SH-SY5Y (cell line): ENCODE measurements at regions not wholly inside any gene's neighbourhood (a gene's known extent, or its start where the extent isn't known, plus 50 kb on each side); places are given as distances from the start of the nearest gene placed in this dataset.

Experiments used
- GATA2 ChIP-seq: IDR thresholded peaks from 2 replicates; pipeline ENCODE4 v1.6.1; 2011; ENCODE audit warnings: mild to moderate bottlenecking, low read depth, low read length
- GATA3 ChIP-seq: IDR thresholded peaks from 2 replicates; pipeline ENCODE4 v1.6.1; 2011; ENCODE audit warnings: low read depth, mild to moderate bottlenecking, low read length, moderate library complexity

DNA sequence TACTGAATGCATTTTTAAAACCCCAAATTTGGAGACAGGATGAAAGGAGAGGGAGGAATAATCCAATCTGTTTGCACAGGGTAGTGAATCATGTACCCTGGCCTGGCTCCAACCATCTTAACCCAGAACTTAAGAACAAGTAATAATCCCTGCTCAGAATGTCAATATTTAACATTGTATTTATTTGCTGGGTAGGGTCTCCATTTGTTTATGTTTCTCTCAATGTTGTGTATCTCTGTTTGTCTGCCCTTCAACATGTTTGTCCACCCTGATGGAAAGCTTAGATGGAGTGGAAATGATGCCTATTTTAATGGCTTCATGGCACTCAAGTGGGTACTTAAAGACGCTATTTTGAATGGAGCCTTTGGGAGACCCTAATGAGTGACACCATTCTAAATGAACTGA, 54.4 kb upstream of the CDC42BPA start:
- TF ChIP-seq GATA2 (no peak), GATA3 (no peak)
